Ammon's horn (tissue), 1 donor: ENCODE measurements at regions not wholly inside any gene's neighbourhood (a gene's known extent, or its start where the extent isn't known, plus 50 kb on each side); places are given as distances from the start of the nearest gene placed in this dataset.
"Not testable (repeated sequence)": the region's sequence is repeated elsewhere in the genome, so short reads cannot be mapped to it uniquely, and the experiment has no call there.

Source experiments
- DNase-seq: peaks from one replicate; pipeline ENCODE4 v3.0.0-alpha.2; 2016; ENCODE audit warnings: low spot score

DNA sequence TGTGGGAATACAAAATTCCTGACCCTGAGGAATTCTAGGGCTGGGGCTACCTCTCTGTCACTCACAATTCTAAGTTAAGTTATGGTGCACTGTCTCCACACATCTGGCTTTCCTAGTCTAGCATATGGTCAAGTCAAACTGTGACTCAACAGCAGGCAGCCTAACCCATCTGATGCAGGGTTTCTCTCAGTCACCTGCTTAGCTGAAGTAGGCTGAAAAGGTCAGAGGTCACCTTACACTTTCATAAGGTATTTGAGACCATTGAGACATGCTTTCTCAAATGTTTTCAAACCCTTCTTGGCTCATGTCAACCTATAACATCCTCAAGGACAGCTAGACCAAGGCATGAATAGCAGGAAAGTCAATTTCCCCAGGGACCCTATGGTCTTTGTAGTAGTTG lies 196.5 kb upstream of the STK26 start:
- DNase-seq, result no peak

DNA sequence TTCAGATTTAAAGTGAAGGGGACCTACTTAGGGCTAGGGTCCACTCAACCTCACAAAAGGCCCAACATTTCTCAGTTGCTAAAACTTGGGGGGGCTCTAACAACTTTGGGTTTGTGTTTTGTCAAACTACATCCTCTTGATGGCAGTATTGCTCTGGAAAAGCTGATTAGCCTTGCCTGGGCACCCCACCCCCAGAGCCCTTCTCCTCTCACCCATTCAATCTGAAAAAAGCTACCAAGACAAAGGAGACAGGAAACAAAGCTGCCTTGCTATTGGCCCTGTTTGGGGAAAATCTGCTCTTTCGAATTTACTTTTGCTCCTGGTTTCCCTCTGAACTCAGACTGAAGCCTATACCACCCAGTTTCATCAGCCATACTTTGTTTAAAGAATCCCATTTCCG lies 195.2 kb upstream of the STK26 start:
- DNase-seq, result peak; percentile 34

DNA sequence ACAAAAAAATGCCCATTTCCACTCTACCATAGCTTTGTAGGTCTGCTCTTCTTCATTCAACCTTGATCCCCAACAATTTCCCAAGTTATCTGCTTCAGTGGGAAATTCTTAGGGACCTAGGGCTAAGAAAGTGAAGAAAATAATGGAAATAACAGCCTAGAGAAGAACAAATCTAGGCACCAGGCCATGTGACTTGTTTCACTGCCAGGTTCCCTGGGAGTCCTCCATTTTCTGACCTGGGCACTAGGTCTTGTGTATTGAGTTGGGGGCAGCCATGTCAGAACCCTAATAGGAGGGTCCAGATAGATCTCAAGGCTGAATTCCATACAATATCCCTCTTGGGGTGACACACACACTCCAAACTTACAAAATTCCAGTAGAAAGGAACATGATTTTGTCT lies 194.6 kb upstream of the STK26 start:
- no peak for DNase-seq

DNA sequence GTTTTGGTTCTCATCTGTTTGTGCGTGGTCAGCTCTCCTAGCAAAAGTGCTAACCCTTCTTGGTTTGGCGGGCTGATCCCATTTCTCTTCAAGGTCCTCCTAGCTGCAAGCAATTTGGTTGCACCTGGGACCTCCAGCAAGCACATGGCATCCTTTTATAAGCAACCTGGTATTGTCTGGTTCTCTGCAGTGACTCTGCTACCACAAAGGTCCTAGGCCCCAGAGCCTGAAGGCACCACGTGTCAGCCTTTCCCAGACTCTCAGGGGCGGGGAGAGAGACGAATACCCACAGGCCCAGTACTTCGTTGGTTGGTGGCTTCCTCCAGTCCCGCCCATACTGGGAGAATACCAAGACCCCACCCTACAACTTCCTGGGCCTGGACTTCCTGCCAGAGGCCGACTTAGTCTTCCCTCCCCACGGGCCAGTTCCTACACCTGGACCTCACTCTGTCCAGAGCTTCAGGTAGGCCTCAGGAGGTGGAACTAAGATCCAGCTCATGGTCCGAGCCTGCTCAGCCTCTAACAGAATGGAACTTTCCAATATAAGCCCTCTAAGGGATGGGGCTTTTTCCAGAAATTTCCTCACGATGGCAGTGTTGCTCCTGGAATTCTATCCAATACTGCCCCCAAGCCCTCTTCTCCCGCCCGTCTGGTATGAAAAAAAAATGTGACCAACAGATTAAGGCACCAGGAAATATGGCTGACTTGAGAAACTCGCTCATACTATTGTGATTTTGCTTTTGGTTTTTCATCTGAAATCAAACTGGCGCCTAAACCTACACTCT lies 192.5 kb upstream of the STK26 start:
- DNase-seq, result peak; percentile 80

DNA sequence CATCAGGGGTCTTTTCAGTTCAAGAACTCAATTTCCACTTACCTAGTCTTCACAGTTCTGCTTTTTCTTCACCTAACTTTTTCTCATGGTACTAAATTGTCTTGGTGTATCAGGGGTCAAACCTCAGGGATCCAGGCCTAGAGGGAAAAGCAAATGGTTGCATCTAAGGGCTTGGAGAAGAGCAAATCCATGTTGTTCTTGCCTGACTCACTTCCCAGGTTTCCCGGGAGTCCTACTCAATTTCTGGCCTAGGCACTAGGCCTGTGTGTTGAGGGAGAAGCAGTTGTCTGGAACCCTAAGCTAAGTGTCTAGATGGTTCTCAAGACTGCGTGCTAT lies 191.9 kb upstream of the STK26 start:
- DNase-seq, result no peak

DNA sequence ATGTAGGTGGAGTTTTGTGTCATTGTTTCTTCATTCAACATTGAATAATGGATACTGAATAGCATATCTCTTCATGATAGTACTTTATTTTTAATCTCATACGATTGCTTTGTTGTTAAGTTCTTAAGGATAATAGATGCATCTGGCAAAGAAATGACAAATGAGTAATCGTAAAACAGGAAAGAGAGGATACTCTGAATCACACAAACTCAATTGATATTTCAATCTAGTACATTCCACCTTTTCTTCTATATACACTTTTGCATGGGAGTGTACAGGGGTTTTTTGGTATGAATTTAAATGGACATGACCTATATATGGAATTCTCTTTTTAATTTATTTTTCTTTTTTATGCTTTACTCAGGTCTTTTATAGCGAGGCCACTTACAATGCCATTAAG lies 186.9 kb upstream of the STK26 start:
- no peak for DNase-seq

DNA sequence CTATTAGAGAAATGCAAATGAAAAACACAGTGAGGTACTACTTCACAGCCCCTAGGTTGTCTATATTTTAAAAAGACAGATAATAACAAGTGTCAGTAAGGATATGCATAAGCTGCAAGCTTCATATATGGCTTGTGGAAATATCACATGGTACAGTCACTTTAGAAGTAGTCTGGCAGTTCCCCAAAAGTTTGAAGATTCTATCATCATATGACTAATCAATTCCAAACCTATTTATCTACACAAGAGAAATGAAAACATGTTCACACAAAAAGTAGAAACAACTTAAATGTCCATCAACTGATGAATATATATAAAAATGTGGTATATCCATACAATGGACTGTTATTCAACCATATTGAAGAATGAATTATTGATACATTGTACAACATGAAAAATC lies 185.8 kb upstream of the STK26 start:
- DNase-seq, result no peak

DNA sequence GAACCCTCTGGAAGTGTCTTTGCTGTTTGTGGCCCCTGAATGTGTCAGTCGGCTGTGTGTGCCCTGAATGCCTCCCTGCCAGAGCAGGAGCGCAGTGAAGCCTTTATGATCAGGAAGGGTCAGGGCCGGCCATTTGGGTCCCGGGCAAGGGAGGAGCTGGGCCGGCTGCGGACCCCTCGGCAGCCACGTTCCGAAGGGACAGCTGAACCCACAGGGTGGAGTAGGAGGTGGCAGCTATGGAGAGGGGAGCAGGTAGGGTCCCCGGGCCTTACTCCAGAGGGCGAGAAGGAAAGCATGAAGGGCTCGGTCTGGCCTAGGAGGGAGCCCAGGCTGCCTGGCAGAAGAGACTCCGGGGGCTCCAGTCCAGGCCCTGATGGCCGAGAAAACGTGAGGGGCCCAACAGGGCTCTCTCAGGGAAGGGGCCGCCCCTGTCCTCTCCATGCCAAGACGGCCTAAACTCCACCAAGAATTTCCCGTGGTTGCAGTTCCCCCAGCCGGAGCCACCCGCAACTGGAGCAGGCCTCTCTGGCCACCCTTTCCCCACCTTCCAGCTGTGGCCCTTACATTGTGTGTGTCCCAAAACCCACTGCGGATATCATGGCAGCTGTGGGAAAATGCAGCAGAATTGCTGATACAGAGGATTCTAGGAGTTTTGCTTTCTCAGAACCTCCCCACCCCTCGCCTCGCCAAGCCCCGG lies 182.2 kb upstream of the STK26 start:
- no peak for DNase-seq

DNA sequence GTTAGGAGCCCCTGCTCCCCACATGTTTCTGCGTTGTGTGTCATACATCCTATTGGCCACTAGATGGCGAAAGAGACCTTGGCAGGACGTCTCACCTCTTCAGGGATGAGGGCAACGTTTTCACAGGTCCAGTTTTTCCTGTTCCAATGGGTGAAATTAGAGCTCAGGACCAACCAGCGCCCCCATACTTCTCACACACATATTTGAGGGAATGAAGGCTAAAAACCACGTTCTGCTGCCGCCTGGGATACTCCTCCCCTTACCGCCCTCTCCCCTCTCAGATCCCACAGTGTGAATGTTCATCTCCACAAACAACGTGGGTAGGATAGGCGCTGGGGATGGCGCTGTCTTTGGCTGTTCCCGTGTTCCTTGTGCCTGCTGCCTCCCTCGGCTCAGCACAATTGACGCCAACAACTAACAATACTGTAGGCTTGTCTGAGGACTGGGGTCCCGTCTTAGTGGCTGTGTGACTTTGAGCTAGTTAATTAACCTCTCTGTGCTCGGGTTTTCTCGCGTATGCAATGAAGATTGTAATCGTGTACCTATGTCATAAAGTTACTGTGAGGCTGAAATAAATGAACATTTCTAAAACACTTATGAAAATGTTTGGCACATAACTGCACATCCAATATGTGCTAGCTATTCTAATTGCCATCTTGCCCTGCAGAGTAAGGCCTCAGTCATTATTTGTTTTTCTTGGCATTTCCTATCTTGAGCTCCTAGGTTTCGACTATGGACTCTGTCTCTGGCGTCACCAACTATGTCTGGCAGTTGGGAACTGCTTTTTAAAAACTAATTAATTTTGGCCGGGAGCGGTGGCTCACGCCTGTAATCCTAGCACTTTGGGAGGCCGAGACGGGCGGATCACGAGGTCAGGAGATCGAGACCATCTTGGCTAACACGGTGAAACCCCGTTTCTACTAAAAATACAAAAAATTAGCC lies 181.3 kb upstream of the STK26 start:
- DNase-seq, result peak; percentile 32

DNA sequence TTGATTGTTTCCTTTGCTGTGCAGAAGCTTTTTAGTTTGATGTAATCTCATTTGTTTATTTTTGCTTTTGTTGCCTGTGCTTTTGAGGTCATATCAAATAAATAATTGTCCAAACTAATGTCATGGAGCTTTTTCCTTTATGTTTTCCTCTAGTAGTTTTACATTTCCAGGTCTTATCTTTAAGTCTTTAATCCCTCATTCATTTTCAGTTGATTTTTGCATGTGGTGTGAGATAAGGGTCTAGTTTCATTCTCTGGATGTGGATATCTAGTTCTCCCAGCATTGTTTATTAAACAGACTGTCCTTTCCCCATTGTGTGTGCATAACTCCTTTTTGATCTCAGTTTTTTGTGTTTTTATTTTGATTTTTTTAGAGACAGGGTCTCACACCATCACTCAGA lies 179.1 kb upstream of the STK26 start:
- no peak for DNase-seq

DNA sequence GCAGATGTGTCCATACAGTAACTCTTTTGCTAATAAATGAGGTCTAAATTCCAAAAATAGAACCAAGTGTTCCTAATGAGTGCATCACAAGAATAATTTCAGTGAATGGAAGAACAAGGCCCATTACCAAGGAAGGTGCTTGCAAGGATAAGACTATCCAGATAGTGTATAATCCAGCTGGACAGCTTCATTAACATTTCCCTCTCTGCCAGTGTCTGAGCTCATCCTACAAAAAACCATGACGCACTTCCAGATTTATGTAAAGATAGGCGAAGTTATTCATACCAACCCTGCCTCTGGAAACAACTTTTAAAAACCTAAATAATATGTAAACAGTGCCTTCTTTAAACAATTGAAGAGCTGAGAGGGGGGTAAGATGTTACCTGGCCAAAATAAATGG lies 177.9 kb upstream of the STK26 start:
- DNase-seq, result no peak

DNA sequence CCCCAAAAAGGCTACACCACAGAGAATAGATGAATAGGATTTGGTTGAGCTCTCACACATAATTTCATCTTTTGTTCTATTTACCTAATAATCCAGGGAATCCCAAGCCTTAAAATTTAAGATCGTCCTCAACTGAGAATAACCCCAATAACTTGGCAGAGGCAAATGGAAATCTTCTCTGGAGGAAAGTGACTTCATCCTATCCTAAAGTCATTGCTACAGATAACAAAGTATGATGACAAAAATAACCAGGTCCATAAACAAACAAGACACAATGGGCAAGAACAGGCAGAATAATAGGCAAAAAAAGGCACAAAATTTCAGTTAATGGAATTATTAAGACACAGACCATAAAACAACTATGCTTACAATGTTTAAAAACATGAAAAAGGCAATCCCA lies 177.3 kb upstream of the STK26 start:
- no peak for DNase-seq

DNA sequence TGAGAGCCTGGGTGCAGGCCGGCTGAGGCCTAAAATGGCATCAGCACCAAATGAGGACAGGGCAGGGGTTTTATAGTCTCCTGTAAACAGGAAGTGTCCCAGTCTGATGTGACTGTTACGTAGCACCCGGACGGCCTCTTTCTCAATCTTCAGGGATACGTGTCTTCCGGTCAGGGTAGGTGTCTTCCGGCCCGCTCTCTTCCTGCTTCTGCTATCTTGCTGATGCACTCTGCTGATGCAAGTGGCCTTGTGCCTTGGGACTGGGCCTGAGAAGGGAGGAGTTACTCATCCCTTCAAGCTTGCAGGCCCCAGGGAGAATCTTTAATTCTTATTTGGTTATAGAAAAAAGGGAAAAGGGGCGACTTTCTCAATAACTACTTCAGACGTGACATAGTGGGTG lies 172.1 kb upstream of the STK26 start:
- DNase-seq, result not testable (repeated sequence)

DNA sequence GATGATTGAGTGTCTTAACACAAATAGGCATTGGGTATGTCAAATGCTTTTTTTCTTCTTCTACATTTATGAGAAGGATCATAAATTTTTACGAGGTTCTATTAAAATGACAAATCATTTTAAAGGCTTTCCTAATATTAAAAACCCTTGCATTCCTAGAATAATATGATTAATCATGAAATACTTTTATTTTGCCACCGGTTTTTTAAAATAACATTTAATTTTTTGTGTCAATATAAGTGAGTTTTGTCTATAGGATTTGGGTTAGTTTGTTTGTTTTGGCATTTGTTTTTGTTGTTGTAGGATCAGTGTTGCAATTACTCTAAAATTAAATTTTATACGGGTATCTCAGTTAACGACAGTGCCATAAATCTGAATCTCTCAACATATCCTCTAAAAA lies 169.7 kb upstream of the STK26 start:
- DNase-seq, result no peak

DNA sequence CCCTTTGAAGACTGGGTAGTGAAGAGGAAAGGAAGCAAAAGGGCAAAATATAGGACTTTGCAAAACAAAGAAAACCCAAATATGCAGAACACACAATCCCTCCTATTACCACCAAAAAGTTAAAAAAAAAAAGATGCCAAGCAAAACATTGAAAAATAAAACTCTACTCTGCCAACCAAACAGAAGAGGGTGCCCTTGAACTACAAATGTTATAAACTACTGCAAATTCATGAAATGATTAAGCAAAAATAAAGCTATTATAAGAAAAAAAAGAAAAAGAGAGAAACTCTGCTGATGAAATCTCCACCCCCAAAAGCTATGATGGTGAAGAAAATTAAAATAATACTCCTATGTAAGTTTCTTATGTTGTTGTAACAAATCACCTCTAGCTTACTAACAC lies 168.5 kb upstream of the STK26 start:
- DNase-seq, result no peak

DNA sequence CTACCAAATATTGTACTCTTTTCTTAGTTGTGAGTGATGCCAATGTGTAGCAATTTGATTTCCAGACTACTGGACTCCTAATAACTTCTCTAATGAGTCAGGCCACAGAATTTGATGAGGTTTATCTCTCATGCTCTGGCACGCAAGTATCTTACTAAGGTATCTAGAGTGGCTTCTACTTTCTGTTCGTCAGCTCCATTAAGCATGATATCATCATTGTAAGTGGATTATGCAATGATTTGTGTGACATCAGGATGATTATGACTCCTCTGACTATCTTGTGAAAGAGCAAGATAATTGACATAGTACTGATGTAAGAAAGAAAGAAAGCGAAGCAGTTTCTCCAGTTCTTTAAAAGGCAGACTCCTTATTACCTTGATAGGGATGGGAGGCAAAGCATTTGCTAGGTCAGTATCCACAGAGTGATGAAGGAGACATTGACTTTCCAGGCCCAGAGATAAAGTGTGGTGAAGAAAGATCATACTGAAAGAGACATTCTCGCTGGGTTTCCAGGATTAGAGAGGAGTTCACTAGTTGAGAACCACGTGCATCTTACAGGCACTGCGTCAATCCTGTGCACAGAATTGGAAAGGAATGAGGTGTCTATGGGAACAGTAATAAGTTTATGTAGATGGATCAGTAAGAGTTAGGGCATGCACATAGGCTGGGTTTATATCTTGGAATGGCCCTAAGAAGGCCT lies 161.9 kb upstream of the STK26 start:
- no peak for DNase-seq

DNA sequence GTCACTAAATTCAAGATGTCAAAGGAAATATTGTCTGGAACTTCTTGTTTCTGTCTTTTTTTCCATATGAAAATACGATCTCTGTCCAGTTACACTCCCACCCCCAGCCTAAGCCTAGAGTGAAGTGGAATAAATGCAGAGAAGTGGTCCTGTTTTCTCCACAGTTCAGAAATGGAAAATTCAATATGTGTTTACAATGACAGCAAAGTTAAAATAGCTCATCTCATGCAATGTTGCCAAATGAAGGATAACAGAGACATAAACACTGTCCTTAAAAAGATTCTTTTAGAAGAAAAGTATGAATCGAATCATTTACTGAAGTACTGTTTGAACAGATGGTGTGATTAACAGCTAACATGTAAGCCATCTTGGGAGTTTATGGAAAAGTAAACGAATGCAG lies 160.8 kb upstream of the STK26 start:
- no peak for DNase-seq

DNA sequence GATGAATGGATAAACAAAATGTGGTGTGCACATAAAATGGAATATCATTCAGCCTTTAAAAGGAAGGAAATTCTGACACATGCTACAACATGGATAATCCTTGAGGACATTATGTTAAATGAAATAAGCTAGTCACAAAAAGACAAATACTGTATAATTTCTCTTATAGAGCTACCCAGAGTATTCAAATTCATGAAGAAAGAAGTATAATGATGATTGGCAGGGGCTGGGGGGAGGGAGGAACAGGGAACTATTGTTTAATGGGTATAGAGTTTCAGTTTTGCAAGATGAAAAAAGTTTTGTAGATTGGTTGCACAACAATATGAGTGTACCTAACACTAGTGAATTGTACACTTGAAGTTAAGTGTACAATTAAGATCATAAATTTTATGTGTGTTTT lies 153.9 kb upstream of the STK26 start:
- DNase-seq, result no peak

DNA sequence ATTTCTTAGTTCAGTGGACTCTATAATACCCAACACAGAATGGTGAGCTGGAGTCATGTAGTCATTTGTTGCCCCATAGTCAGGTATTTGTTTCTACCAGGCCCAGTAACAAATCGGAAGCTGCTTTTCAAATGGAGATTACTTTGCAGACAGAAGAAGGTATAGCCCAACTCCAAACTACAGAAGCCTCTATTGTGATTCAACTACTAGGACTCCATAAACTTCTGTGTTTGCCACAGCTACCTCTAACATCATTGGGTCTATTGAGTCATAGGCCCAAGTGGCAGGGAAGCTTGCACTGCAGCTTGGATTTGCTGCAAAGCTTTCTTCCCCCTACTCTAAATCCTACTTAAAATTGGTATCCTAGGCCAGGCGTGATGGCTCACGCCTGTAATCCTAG lies 148.8 kb upstream of the STK26 start:
- no peak for DNase-seq

DNA sequence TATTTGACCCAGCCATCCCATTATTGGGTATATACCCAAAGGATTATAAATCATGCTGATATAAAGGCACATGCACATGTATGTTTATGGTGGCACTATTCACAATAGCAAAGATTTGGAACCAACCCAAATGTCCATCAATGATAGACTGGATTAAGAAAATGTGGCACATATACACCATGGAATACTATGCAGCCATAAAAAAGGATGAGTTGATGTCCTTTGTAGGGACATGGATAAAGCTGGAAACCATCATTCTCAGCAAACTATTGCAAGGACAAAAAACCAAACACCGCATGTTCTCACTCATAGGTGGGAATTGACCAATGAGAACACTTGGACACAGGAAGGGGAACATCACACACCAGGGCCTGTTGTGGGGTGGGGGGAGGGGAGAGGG lies 147.3 kb upstream of the STK26 start:
- DNase-seq, result not testable (repeated sequence)

DNA sequence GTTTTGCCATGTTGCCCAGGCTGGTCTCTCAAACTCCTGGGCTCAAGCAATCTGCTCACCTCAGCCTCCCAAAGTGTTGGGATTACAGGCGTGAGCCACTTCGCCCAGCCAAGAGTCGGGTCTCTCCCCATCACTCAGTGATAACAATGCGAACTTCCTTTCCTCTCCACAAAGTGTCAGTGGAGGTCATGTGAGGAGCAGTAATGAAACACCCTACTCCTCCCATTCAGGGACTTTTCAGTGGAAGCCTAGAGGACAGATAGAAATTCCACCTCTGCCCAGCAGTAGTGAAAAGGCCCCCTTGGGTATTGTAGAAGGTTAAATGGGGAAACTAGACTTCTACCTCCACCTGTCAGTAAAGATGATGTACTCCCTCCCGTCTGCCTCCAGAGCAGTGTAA lies 141.9 kb upstream of the STK26 start:
- no peak for DNase-seq

DNA sequence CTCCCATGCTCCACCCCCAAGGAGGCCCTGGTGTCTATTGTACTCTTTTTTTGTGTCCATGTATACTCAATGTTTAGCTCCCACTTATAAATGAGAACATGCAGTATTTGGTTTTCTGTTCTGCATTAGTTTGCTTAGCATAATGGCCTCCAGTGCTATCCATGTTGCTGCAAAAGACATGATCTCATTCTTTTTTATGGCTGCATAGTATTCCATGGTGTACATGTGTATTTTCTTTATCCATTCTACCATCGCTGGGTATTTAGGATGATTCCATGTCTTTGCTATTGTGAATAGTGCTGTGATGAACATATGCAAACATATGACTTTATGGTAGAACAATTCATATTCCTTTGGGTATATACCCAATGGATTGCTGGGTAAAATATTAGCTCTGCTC lies 138.1 kb upstream of the STK26 start:
- DNase-seq, result not testable (repeated sequence)
